Neutrophil (primary cell): ENCODE measurements at regions not wholly inside any gene's neighbourhood (a gene's known extent, or its start where the extent isn't known, plus 50 kb on each side); places are given as distances from the start of the nearest gene placed in this dataset.
"Not testable (repeated sequence)": the region's sequence is repeated elsewhere in the genome, so short reads cannot be mapped to it uniquely, and the experiment has no call there.

Experiments used
- H3K27ac ChIP-seq: fragments of 200-600 bp; sonication (generic); 2 replicates; pipeline ENCODE4 v1.5.1; 2016; ENCODE audit warnings: mild to moderate bottlenecking, moderate library complexity
- H3K27me3 ChIP-seq: fragments of 200-600 bp; sonication (generic); 2 replicates; pipeline ENCODE4 v1.6.0; 2016; ENCODE audit warnings: mild to moderate bottlenecking
- H3K36me3 ChIP-seq: fragments of 200-600 bp; sonication (generic); 2 replicates; pipeline ENCODE4 v1.5.1; 2017
- H3K4me1 ChIP-seq, 2 experiments: fragments of 200-600 bp in 1 of 2; sonication (generic) in 1 of 2; 1 replicate in 1 of 2; 2 replicates in 1 of 2; pipeline versions ENCODE4 v1.5.1 to v1.6.1; 2013 to 2016; ENCODE audit warnings: low read depth in 1 of 2, low read length in 1 of 2, mild to moderate bottlenecking in 1 of 2, moderate library complexity in 1 of 2; ENCODE audit not compliant: control insufficient read depth in 1 of 2, insufficient read depth in 1 of 2
- H3K4me3 ChIP-seq, 2 experiments: fragments of 200-600 bp in 1 of 2; sonication (generic) in 1 of 2; 1 replicate in 1 of 2; 2 replicates in 1 of 2; pipeline ENCODE4 v1.5.1; 2013 to 2016; ENCODE audit warnings: low read depth in 1 of 2, low read length in 1 of 2, mild to moderate bottlenecking in 1 of 2, moderate library complexity in 1 of 2
- H3K9me3 ChIP-seq: fragments of 200-600 bp; sonication (generic); 2 replicates; pipeline ENCODE4 v1.5.1; 2016
- CTCF ChIP-seq: fragments of 200-600 bp; sonication (generic); IDR thresholded peaks from 2 replicates; pipeline ENCODE4 v1.5.1; 2016; ENCODE audit warnings: antibody characterized with exemption

GRCh38 chr5:103391659-103392058 lies 133.1 kb downstream of the MACIR start:
- no peak overlapping the region for H3K27ac ChIP-seq
- TF ChIP-seq CTCF: no peak
- H3K4me3 ChIP-seq: no peak overlapping the region
- H3K4me1 ChIP-seq: peaks cover 26 to 36% of the 10 kb centered on the region in 2 experiments
- H3K27me3 ChIP-seq: no peaks in the 10 kb centered on the region
- no peaks in the 10 kb centered on the region for H3K36me3 ChIP-seq
- H3K9me3 ChIP-seq: no peaks in the 10 kb centered on the region

DNA sequence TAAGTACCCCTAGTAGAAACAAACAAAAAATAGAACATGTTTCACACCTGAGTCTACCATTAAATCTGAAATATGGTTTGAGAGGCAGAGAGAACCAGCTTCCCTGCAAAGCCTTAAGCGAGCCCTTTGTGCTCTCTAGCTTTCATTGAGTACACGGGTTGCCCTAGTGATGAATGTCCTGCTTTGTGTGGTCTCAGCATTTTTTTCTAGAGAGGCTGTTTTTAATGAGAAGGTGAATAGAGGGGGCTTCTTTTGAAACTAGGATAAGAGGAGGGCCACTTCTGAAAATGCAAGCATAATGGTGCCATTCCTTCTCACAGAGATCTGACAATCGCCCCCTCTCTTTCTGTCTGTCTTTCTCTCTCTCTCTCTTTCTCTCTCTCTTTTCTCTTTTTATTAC lies 131.3 kb downstream of the MACIR start:
- Histone ChIP-seq H3K27me3 (no peaks in the 10 kb centered on the region), H3K4me1 (peaks cover 26 to 32% of the 10 kb centered on the region in 2 experiments), H3K4me3 (no peak overlapping the region), H3K27ac (no peak overlapping the region), H3K9me3 (no peaks in the 10 kb centered on the region), H3K36me3 (no peaks in the 10 kb centered on the region)
- no peak for TF ChIP-seq CTCF

GRCh38 chr5:103389357-103389756 lies 130.8 kb downstream of the MACIR start:
- H3K4me3 ChIP-seq: no peak overlapping the region
- no peak overlapping the region for H3K27ac ChIP-seq
- H3K36me3 ChIP-seq: no peaks in the 10 kb centered on the region
- H3K4me1 ChIP-seq: peaks cover 22 to 27% of the 10 kb centered on the region in 2 experiments
- no peaks in the 10 kb centered on the region for H3K27me3 ChIP-seq
- no peak for TF ChIP-seq CTCF
- H3K9me3 ChIP-seq: no peaks in the 10 kb centered on the region

GRCh38 chr5:103385722-103386121 lies 127.2 kb downstream of the MACIR start:
- Histone ChIP-seq H3K36me3 (no peaks in the 10 kb centered on the region), H3K9me3 (no peaks in the 10 kb centered on the region), H3K27me3 (no peaks in the 10 kb centered on the region), H3K4me3 (no peak overlapping the region), H3K27ac (no peak overlapping the region), H3K4me1 (no peaks in the 10 kb centered on the region)
- TF ChIP-seq CTCF: no peak

DNA sequence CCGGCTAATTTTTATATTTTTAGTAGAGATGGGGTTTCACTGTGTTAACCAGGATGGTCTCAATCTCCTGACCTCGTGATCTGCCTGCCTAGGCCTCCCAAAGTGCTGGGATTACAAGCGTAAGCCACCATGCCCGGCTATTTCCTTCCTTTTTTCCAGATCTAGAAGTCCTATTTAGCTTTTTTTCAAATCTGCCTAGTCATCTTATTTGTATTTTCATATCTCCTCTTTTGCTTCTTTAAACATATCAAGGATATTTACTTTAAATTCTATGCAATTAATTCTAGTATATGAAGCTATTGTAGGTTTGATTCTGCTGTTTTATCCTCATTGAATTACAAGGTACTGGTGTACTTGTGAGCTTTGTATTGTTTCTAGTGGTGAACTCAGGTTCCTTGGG lies 119.1 kb downstream of the MACIR start:
- not testable (repeated sequence) for H3K27me3 ChIP-seq, H3K36me3 ChIP-seq, H3K27ac ChIP-seq, H3K4me3 ChIP-seq, H3K9me3 ChIP-seq, H3K4me1 ChIP-seq

DNA sequence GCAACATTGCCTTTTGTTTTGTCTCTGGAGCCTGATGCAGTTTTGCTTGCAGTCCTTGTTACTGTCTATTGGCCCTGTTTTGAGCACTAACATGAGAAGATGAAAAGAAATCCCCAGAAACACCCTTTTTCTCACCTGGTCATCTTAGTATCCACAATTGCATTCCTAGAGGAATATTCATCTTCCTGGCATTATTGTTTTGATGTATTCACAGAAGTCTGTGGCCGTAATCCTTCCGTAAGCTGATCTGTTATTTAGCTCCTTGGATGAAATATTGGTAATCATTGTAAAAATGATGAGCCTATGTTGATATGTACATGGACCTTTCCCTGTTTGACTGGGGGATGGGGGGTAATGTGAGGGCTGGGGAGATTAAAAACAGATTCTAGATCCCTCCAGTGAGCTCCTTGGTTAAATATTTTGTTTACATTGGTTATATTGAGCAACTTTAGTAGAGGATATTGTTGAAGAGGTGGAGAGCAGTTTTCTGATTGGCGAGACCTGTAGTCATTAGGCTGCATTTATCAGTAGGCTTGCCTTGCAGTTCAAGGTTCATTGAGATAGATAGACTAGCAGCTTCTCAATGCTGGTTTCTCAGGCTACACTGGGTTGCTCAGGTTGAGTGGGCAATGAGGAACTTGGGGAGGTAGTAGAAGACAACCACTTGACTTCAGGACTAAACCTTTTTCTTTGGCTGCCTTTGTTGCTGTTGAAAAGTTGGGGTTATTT lies 117.5 kb downstream of the MACIR start:
- TF ChIP-seq CTCF: no peak
- Histone ChIP-seq H3K36me3 (no peaks in the 10 kb centered on the region), H3K9me3 (no peaks in the 10 kb centered on the region), H3K27me3 (no peaks in the 10 kb centered on the region), H3K4me3 (no peak overlapping the region), H3K27ac (no peak overlapping the region), H3K4me1 (no peaks in the 10 kb centered on the region)
